H1 (cell line): ENCODE measurements at regions not wholly inside any gene's neighbourhood (a gene's known extent, or its start where the extent isn't known, plus 50 kb on each side); places are given as distances from the start of the nearest gene placed in this dataset.

Source experiments
- CTCF ChIA-PET: fragments of 300-600 bp; sonication (Branson Sonifier 250); formaldehyde crosslinking; loops from one replicate; lab custom pipeline; 2021; ENCODE audit not compliant: partially characterized antibody; lab: Charles Lee
- POLR2A ChIA-PET: fragments of 300-600 bp; sonication (Branson Sonifier 250); formaldehyde crosslinking; loops from one replicate; lab custom pipeline; 2021; ENCODE audit warnings: inconsistent platforms; ENCODE audit not compliant: partially characterized antibody; lab: Charles Lee
- DNase-seq, 2 experiments: peaks; one replicate each; pipeline versions ENCODE4 v3.0.0 to v3.0.0-alpha.2; 2010 to 2022; ENCODE audit warnings: low spot score in 2 of 2, low read depth in 1 of 2, mixed read lengths in 1 of 2
- FAIRE-seq: peaks from 2 replicates; lab custom pipeline; 2011; peaks lifted over from hg19 to GRCh38; lab: Jason Lieb, UNC
- H2AFZ ChIP-seq: 2 replicates; pipeline ENCODE4 v1.8.1; 2012; ENCODE audit warnings: low read length, inconsistent platforms
- H2AK5ac ChIP-seq: 2 replicates; pipeline ENCODE4 v1.6.1; 2013; ENCODE audit warnings: low read depth, low read length
- H2BK120ac ChIP-seq: replicated peaks from 2 replicates; pipeline ENCODE3; 2013; ENCODE audit warnings: low read depth, low read length, inconsistent platforms
- H2BK12ac ChIP-seq: 2 replicates; pipeline ENCODE4 v1.6.1; 2013; ENCODE audit warnings: low read depth, low read length
- H2BK15ac ChIP-seq: 2 replicates; pipeline ENCODE4 v1.6.1; 2013; ENCODE audit warnings: low read length
- H2BK20ac ChIP-seq: 2 replicates; pipeline ENCODE4 v1.6.1; 2013; ENCODE audit warnings: low read length
- H2BK5ac ChIP-seq: 2 replicates; pipeline ENCODE4 v1.6.1; 2013; ENCODE audit warnings: low read depth, low read length
- H3K14ac ChIP-seq: 2 replicates; pipeline ENCODE4 v1.6.1; 2013; ENCODE audit warnings: inconsistent platforms; ENCODE audit not compliant: insufficient read length
- H3K18ac ChIP-seq: 2 replicates; pipeline ENCODE4 v1.6.1; 2013; ENCODE audit warnings: low read length; ENCODE audit errors: extremely low read depth
- H3K23ac ChIP-seq: 2 replicates; pipeline ENCODE4 v1.6.1; 2013; ENCODE audit warnings: inconsistent platforms; ENCODE audit not compliant: insufficient read length
- H3K23me2 ChIP-seq: 2 replicates; pipeline ENCODE4 v1.6.1; 2013; ENCODE audit warnings: low read depth, low read length
- H3K27ac ChIP-seq: 2 replicates; pipeline ENCODE4 v1.6.1; 2011; ENCODE audit warnings: low read depth, low read length, inconsistent platforms
- H3K27me3 ChIP-seq, 4 experiments: replicated peaks in 1 of 4; 1 replicate in 1 of 4; 2 replicates in 3 of 4; pipeline versions ENCODE4 v1.6.1 to v1.8.1; 2011 to 2013; ENCODE audit warnings: low read length in 3 of 4, mild to moderate bottlenecking in 3 of 4, inconsistent platforms in 2 of 4, mixed read lengths in 2 of 4, moderate library complexity in 1 of 4; ENCODE audit not compliant: control insufficient read depth in 3 of 4, insufficient read depth in 3 of 4; ENCODE audit errors: extremely low read depth in 1 of 4
- H3K36me3 ChIP-seq, 4 experiments: 2 replicates each; pipeline versions ENCODE4 v1.6.1 to v1.8.1; 2011 to 2013; ENCODE audit warnings: mild to moderate bottlenecking in 4 of 4, low read length in 3 of 4, moderate library complexity in 2 of 4, control low read depth in 1 of 4, inconsistent platforms in 1 of 4; ENCODE audit not compliant: insufficient read depth in 4 of 4, control insufficient read depth in 2 of 4
- H3K4ac ChIP-seq: replicated peaks from 2 replicates; pipeline ENCODE3; 2013; ENCODE audit warnings: low read length, low read depth, mixed read lengths, inconsistent platforms; ENCODE audit not compliant: insufficient read length
- H3K4me1 ChIP-seq, 4 experiments: replicated peaks in 1 of 4; 1 replicate in 1 of 4; 2 replicates in 3 of 4; pipeline versions ENCODE4 v1.6.1 to v1.8.1; 2011 to 2013; ENCODE audit warnings: low read length in 3 of 4, inconsistent platforms in 2 of 4, mixed read lengths in 1 of 4; ENCODE audit not compliant: insufficient read depth in 4 of 4, control insufficient read depth in 3 of 4
- H3K4me2 ChIP-seq, 2 experiments: 2 replicates each; pipeline versions ENCODE4 v1.6.1 to v1.8.1; 2011 to 2013; ENCODE audit warnings: low read depth in 2 of 2, low read length in 2 of 2, control low read depth in 1 of 2, inconsistent platforms in 1 of 2, mild to moderate bottlenecking in 1 of 2; ENCODE audit not compliant: insufficient read depth in 1 of 2
- H3K4me3 ChIP-seq, 4 experiments: fragments of 200-600, 300-600 bp in 1 of 4; sonication (generic), shearing (Covaris generic), sonication (Bioruptor Twin) in 1 of 4; 2 replicates each; pipeline versions ENCODE4 v1.5.1 to v1.8.1; 2011 to 2016; ENCODE audit warnings: low read length in 4 of 4, low read depth in 3 of 4, control low read depth in 2 of 4, inconsistent platforms in 2 of 4, mild to moderate bottlenecking in 2 of 4, mixed read lengths in 1 of 4, moderate library complexity in 1 of 4; ENCODE audit not compliant: insufficient read depth in 2 of 4; ENCODE audit errors: extremely low read depth in 1 of 4
- H3K56ac ChIP-seq: replicated peaks from 2 replicates; pipeline ENCODE3; 2013; ENCODE audit warnings: low read depth, mild to moderate bottlenecking, mixed read lengths, low read length, inconsistent platforms; ENCODE audit not compliant: insufficient read length
- H3K79me1 ChIP-seq: 2 replicates; pipeline ENCODE4 v1.6.1; 2013; ENCODE audit warnings: low read depth, low read length, control low read depth
- H3K79me2 ChIP-seq, 2 experiments: 2 replicates each; pipeline versions ENCODE4 v1.6.1 to v1.8.1; 2012 to 2013; ENCODE audit warnings: low read length in 2 of 2, mild to moderate bottlenecking in 2 of 2, inconsistent platforms in 1 of 2; ENCODE audit not compliant: insufficient read depth in 2 of 2, control insufficient read depth in 1 of 2
- H3K9ac ChIP-seq, 4 experiments: replicated peaks in 1 of 4; 1 replicate in 1 of 4; 2 replicates in 3 of 4; pipeline versions ENCODE4 v1.6.1 to v1.8.1; 2011 to 2013; ENCODE audit warnings: low read depth in 3 of 4, low read length in 3 of 4, control low read depth in 2 of 4, mild to moderate bottlenecking in 2 of 4, moderate library complexity in 2 of 4, inconsistent platforms in 1 of 4; ENCODE audit errors: extremely low read depth in 1 of 4
- H3K9me3 ChIP-seq, 2 experiments: 2 replicates each; pipeline versions ENCODE4 v1.6.1 to v1.8.1; 2012 to 2013; ENCODE audit warnings: mild to moderate bottlenecking in 2 of 2, moderate library complexity in 2 of 2, control low read depth in 1 of 2, inconsistent platforms in 1 of 2, low read depth in 1 of 2, low read length in 1 of 2, mixed read lengths in 1 of 2; ENCODE audit not compliant: insufficient read depth in 2 of 2
- H4K20me1 ChIP-seq, 2 experiments: replicated peaks in 1 of 2; 2 replicates each; pipeline versions ENCODE3 to v1.8.1; 2011 to 2013; ENCODE audit warnings: inconsistent platforms in 2 of 2, low read length in 2 of 2, mild to moderate bottlenecking in 1 of 2; ENCODE audit not compliant: insufficient read depth in 2 of 2, control insufficient read depth in 1 of 2
- H4K5ac ChIP-seq: 2 replicates; pipeline ENCODE4 v1.6.1; 2013; ENCODE audit warnings: low read length, low read depth, mixed read lengths, inconsistent platforms; ENCODE audit not compliant: insufficient read length
- H4K8ac ChIP-seq: 2 replicates; pipeline ENCODE4 v1.8.0; 2013; ENCODE audit warnings: mild to moderate bottlenecking, moderate library complexity, low read length, inconsistent platforms; ENCODE audit not compliant: insufficient read depth; ENCODE audit errors: extremely low read depth
- H4K91ac ChIP-seq: replicated peaks from 2 replicates; pipeline ENCODE3; 2013; ENCODE audit warnings: low read length, mixed read lengths, inconsistent platforms; ENCODE audit not compliant: insufficient read length
- CTBP2 ChIP-seq: IDR thresholded peaks from 2 replicates; pipeline ENCODE4 v1.7.0; 2011; ENCODE audit warnings: borderline replicate concordance, mild to moderate bottlenecking, moderate library complexity, mixed read lengths, low read length; ENCODE audit not compliant: insufficient read depth, insufficient read length
- KDM5A ChIP-seq: fragments of 200-600 bp; IDR thresholded peaks from 2 replicates; pipeline ENCODE4 v1.7.1; 2012; ENCODE audit warnings: mild to moderate bottlenecking, low read length, inconsistent platforms, mixed read lengths
- NRF1 ChIP-seq: IDR thresholded peaks from 2 replicates; pipeline ENCODE4 v1.6.1; 2011; ENCODE audit warnings: mild to moderate bottlenecking, low read depth, low read length, improper control_type of control experiment
- TAF1 ChIP-seq: IDR thresholded peaks from 2 replicates; pipeline ENCODE4 v1.6.1; 2011; ENCODE audit warnings: mild to moderate bottlenecking, low read depth, low read length
- TBP ChIP-seq: IDR thresholded peaks from 2 replicates; pipeline ENCODE4 v1.6.1; 2011; ENCODE audit warnings: low read depth, low read length, improper control_type of control experiment
- WGBS, 2 experiments: shearing (Covaris generic) in 1 of 2; methylation state at CpG; one replicate each; pipeline versions ENCODE4 v1.1.6 to v1.1.7; 2013 to 2015; ENCODE audit warnings: low lambda C conversion rate in 2 of 2, mixed read lengths in 2 of 2, inconsistent platforms in 1 of 2, low coverage in 1 of 2, missing lambda C conversion rate in 1 of 2; ENCODE audit not compliant: insufficient replicate concordance in 2 of 2, insufficient coverage in 1 of 2, insufficient read length in 1 of 2; ENCODE audit errors: extremely low coverage in 1 of 2, missing lambda C conversion rate in 1 of 2; 5-methylcytosine and 5-hydroxymethylcytosine counted together

GRCh38 chr1:30380625-30380984 is 342.8 kb downstream of the MATN1 start:
- Histone ChIP-seq H3K79me2 (no peaks in the 10 kb centered on the region), H2BK20ac (no peak overlapping the region), H4K20me1 (no peaks in the 10 kb centered on the region), H3K27me3 (no peaks in the 10 kb centered on the region), H3K79me1 (no peaks in the 10 kb centered on the region), H2AK5ac (no peak overlapping the region), H2BK15ac (no peak overlapping the region), H2BK12ac (no peak overlapping the region), H4K5ac (no peak overlapping the region), H3K4me3 (no peak overlapping the region), H4K8ac (no peak overlapping the region), H3K23ac (no peak overlapping the region), H3K4me1 (peaks cover 0 to 2% (median under 1%) of the 10 kb centered on the region in 4 experiments; a peak in 2 of 7 replicates), H3K4me2 (no peak overlapping the region), H3K27ac (no peak overlapping the region), H3K9ac (no peak overlapping the region), H2AFZ (no peak overlapping the region), H2BK5ac (no peak overlapping the region), H3K23me2 (no peaks in the 10 kb centered on the region), H3K36me3 (no peaks in the 10 kb centered on the region), H4K91ac (no peak overlapping the region), H3K56ac (no peak overlapping the region), H3K4ac (no peak overlapping the region), H3K18ac (no peak overlapping the region), H3K9me3 (no peaks in the 10 kb centered on the region), H2BK120ac (no peak overlapping the region), H3K14ac (no peak overlapping the region)
- 41% methylated on average over 3 of the region's 3 CpGs; no CpG with 5 or more reads in 1 of the 2 experiments for WGBS, 2 experiments
- TF ChIP-seq CTBP2 (no peak), KDM5A (no peak), NRF1 (no peak), TBP (no peak), TAF1 (no peak)
- FAIRE-seq: no peak
- no peak for DNase-seq
- ChIA-PET CTCF (interaction anchor here (0.5 to 7.2 kb wide), 93 partner anchors 9 to 1002 kb away, joined by 3 to 139 read pairs (median 4); no protein-coding TSS in a partner anchor), POLR2A (no interaction called here)
